ENCODE measurements at regions not wholly inside any gene's neighbourhood (a gene's known extent, or its start where the extent isn't known, plus 50 kb on each side); places are given as distances from the start of the nearest gene placed in this dataset.

DNA sequence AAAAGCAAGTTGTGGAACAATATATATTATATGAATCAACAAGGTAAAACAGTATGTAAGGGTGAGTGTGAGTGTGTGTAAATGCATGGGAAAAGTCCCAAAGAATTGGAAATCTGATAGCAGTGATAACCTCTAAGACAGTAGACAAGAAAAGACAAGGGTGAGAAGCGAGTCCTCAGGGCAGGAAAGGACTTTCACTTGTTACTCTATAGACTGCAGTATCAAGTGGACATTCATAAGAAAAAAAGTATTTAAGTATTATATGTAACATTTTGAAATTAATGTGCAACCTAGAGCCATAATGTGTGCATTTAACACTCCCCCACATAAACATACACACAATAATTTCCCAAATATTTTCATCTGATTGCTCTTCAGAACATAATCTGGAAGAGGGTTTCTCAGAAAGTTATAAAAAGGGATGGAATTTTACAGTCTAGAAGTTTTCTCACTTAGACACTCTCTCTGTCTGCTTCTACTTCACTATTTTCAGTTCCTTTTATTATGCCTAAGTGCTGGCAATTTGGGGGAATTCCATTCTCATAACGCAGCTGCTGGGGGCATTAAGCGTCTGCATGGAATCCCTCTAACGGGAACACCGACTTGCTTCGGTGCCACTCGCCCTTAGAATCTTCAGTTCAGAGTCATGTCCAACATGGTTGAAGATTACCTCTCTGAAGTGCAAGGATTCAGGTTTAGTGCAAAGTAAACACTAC, 50.0 kb upstream of the CDIN1 start:
- H3K4me1 Mint-ChIP-seq = no peaks in the 10 kb centered on the region
- DNase-seq (no peak), ATAC-seq (no peak)
- H3K27ac Mint-ChIP-seq = no peak overlapping the region
- peaks cover 16% of the 10 kb centered on the region for H3K27me3 Mint-ChIP-seq
- no peaks in the 10 kb centered on the region for H3K9me3 Mint-ChIP-seq
- H3K36me3 Mint-ChIP-seq (ENCODE audit: low read depth) = no peaks in the 10 kb centered on the region
- H3K4me3 Mint-ChIP-seq = no peak overlapping the region

Data from activated naive CD8-positive, alpha-beta T cell treated with anti-CD3 and anti-CD28 coated beads, Interleukin-2, amount 50 U/mL, for 24 hours (primary cell).